NT2/D1 (cell line): ENCODE measurements at regions not wholly inside any gene's neighbourhood (a gene's known extent, or its start where the extent isn't known, plus 50 kb on each side); places are given as distances from the start of the nearest gene placed in this dataset.
"Not testable (repeated sequence)": the region's sequence is repeated elsewhere in the genome, so short reads cannot be mapped to it uniquely, and the experiment has no call there.

Experiments
- SUZ12 ChIP-seq: IDR thresholded peaks from 2 replicates; pipeline ENCODE4 v1.6.1; 2011; ENCODE audit not compliant: insufficient read length, insufficient read depth; ENCODE audit errors: extremely low read depth
- YY1 ChIP-seq: IDR thresholded peaks from 2 replicates; pipeline ENCODE4 v1.6.1; 2011; ENCODE audit not compliant: insufficient read length, insufficient read depth
- ZNF274 ChIP-seq: IDR thresholded peaks from 2 replicates; pipeline ENCODE4 v1.6.1; 2011; ENCODE audit warnings: mild to moderate bottlenecking, low read depth, low read length

GRCh38 chr1:8226024-8226423 is 91.9 kb upstream of the SLC45A1 start:
- not testable (repeated sequence) for TF ChIP-seq YY1, ZNF274, SUZ12
